ENCODE measurements at regions not wholly inside any gene's neighbourhood (a gene's known extent, or its start where the extent isn't known, plus 50 kb on each side); places are given as distances from the start of the nearest gene placed in this dataset.

GRCh38 chr18:60044290-60045006 is 144.7 kb downstream of the PMAIP1 start:
- ChIA-PET CTCF (ENCODE audit: low intra/inter-chr PET ratio, low total read pairs) (no interaction called here), POLR2A (no interaction called here)
- Histone ChIP-seq H3K4me2 (ENCODE audit: low read depth, low read length) (no peak overlapping the region), H3K27ac (ENCODE audit: extremely low read length, insufficient read depth, low read length) (no peak overlapping the region), H3K79me2 (ENCODE audit: insufficient read depth, low read length) (no peaks in the 10 kb centered on the region), H3K4me1 (ENCODE audit: insufficient read depth, low read length) (no peaks in the 10 kb centered on the region), H4K20me1 (ENCODE audit: insufficient read depth, low read length) (no peaks in the 10 kb centered on the region), H3K9me3 (ENCODE audit: low read length) (no peaks in the 10 kb centered on the region), H3K4me3 (replicated peaks in 1 of 3; ENCODE audit: insufficient read depth in 1 of 3, low read depth in 2 of 3, low read length in 3 of 3) (no peak overlapping the region), H3K9ac (ENCODE audit: insufficient read depth, low read depth, low read length) (no peak overlapping the region), H3K27me3 (ENCODE audit: control insufficient read depth in 1 of 2, insufficient read depth in 2 of 2, low read length in 2 of 2) (no peaks in the 10 kb centered on the region), H2AFZ (ENCODE audit: low read length) (no peak overlapping the region), H3K36me3 (replicated peaks in 1 of 2; ENCODE audit: control insufficient read depth in 1 of 2, insufficient read depth in 2 of 2, low read length in 2 of 2) (no peaks in the 10 kb centered on the region)
- ATAC-seq (no peak), FAIRE-seq (no peak), DNase-seq (ENCODE audit: low spot score) (no peak)
- 6% methylated on average over 2 of the region's 2 CpGs for WGBS (ENCODE audit: low lambda C conversion rate)
- TF ChIP-seq, protein P1, sequence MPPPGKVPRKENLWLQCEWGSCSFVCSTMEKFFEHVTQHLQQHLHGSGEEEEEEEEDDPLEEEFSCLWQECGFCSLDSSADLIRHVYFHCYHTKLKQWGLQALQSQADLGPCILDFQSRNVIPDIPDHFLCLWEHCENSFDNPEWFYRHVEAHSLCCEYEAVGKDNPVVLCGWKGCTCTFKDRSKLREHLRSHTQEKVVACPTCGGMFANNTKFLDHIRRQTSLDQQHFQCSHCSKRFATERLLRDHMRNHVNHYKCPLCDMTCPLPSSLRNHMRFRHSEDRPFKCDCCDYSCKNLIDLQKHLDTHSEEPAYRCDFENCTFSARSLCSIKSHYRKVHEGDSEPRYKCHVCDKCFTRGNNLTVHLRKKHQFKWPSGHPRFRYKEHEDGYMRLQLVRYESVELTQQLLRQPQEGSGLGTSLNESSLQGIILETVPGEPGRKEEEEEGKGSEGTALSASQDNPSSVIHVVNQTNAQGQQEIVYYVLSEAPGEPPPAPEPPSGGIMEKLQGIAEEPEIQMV (CRISPR knock-in tag; IDR thresholded peaks at IDR 0.05; ENCODE audit: low read depth) = no peak
- TF ChIP-seq ZIK1 (CRISPR knock-in tag; IDR thresholded peaks at IDR 0.05; ENCODE audit: borderline replicate concordance, low read depth) (no peak), MIXL1 (CRISPR knock-in tag; IDR thresholded peaks at IDR 0.05) (no peak), ZNF33B (CRISPR knock-in tag; IDR thresholded peaks at IDR 0.05) (no peak)
- TF ChIP-seq, protein P2, sequence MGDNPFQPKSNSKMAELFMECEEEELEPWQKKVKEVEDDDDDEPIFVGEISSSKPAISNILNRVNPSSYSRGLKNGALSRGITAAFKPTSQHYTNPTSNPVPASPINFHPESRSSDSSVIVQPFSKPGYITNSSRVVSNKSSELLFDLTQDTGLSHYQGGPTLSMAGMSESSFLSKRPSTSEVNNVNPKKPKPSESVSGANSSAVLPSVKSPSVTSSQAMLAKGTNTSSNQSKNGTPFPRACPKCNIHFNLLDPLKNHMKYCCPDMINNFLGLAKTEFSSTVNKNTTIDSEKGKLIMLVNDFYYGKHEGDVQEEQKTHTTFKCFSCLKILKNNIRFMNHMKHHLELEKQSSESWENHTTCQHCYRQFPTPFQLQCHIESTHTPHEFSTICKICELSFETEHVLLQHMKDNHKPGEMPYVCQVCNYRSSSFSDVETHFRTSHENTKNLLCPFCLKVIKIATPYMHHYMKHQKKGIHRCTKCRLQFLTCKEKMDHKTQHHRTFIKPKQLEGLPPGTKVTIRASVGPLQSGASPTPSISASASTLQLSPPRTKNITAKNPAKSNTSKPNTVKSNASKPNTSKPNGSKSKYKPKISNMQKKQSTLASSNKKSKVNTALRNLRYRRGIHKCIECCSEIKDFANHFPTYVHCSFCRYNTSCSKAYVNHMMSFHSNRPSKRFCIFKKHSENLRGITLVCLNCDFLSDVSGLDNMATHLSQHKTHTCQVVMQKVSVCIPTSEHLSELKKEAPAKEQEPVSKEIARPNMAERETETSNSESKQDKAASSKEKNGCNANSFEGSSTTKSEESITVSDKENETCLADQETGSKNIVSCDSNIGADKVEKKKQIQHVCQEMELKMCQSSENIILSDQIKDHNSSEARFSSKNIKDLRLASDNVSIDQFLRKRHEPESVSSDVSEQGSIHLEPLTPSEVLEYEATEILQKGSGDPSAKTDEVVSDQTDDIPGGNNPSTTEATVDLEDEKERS (CRISPR knock-in tag; IDR thresholded peaks at IDR 0.05) = no peak
- intact Hi-C loops (cut with micrococcal nuclease; ENCODE audit: unreplicated experiment) (no loop called here), in situ Hi-C loops (cut with HindIII; ENCODE audit: extremely low pct_ligation_motif_present, low pct_unique_long_range_greater_than_20kb) (no loop called here)
- BruUV-seq (replicated peaks) = no TSS peak
